DOHH2 (cell line): ENCODE measurements at regions not wholly inside any gene's neighbourhood (a gene's known extent, or its start where the extent isn't known, plus 50 kb on each side); places are given as distances from the start of the nearest gene placed in this dataset.

Source experiments
- H3F3A ChIP-seq: fragments of 200-600 bp; sonication (generic), shearing (Covaris generic); 2 replicates; pipeline ENCODE4 v1.6.0; 2016; ENCODE audit warnings: antibody characterized with exemption, mild to moderate bottlenecking; ENCODE audit not compliant: control insufficient read depth, insufficient read depth
- H3K27ac ChIP-seq: fragments of 200-600 bp; sonication (generic); 2 replicates; pipeline ENCODE4 v1.5.1; 2014; ENCODE audit warnings: low read depth, mild to moderate bottlenecking, low read length, moderate library complexity
- H3K27me3 ChIP-seq: fragments of 200-600 bp; sonication (generic); 2 replicates; pipeline ENCODE4 v1.6.1; 2014; ENCODE audit warnings: mild to moderate bottlenecking, low read length, mixed read lengths; ENCODE audit not compliant: control insufficient read depth
- H3K36me3 ChIP-seq: fragments of 200-600 bp; sonication (generic); 2 replicates; pipeline ENCODE4 v1.6.1; 2014; ENCODE audit warnings: mild to moderate bottlenecking, low read length, moderate library complexity, mixed read lengths; ENCODE audit not compliant: control insufficient read depth
- H3K4me1 ChIP-seq: fragments of 200-600 bp; sonication (generic); 2 replicates; pipeline ENCODE4 v1.6.1; 2014; ENCODE audit warnings: mild to moderate bottlenecking, low read length, mixed read lengths; ENCODE audit not compliant: control insufficient read depth
- H3K4me2 ChIP-seq: fragments of 200-600 bp; sonication (generic); 2 replicates; pipeline ENCODE4 v1.6.0; 2014; ENCODE audit warnings: mild to moderate bottlenecking, low read length, moderate library complexity
- H3K4me3 ChIP-seq: fragments of 200-600 bp; sonication (generic); 2 replicates; pipeline ENCODE4 v1.5.1; 2014; ENCODE audit warnings: mild to moderate bottlenecking, low read length, mixed read lengths
- H3K79me2 ChIP-seq: fragments of 200-600 bp; sonication (generic); 2 replicates; pipeline ENCODE4 v1.6.1; 2014; ENCODE audit warnings: mild to moderate bottlenecking, low read length, mixed read lengths; ENCODE audit not compliant: control insufficient read depth
- H3K9me2 ChIP-seq: fragments of 200-600 bp; sonication (generic); replicated peaks from 2 replicates; pipeline ENCODE4 v1.6.1; 2014; ENCODE audit warnings: mild to moderate bottlenecking, low read length, mixed read lengths; ENCODE audit not compliant: control insufficient read depth
- H3K9me3 ChIP-seq: fragments of 200-600 bp; sonication (generic); 2 replicates; pipeline ENCODE4 v1.6.1; 2014; ENCODE audit warnings: antibody characterized with exemption, low read length, mixed read lengths; ENCODE audit not compliant: control insufficient read depth, insufficient read depth
- H4K20me1 ChIP-seq: fragments of 200-600 bp; sonication (generic); 2 replicates; pipeline ENCODE4 v1.6.0; 2014; ENCODE audit warnings: low read depth, mild to moderate bottlenecking, antibody characterized with exemption, low read length, moderate library complexity; ENCODE audit not compliant: control insufficient read depth, insufficient read depth
- EZH2phosphoT487 ChIP-seq: fragments of 200-600 bp; sonication (generic); IDR thresholded peaks from 2 replicates; pipeline ENCODE4 v1.6.1; 2017; ENCODE audit warnings: borderline replicate concordance, mild to moderate bottlenecking, antibody characterized with exemption, low read length, moderate library complexity, mixed read lengths
- TF ChIP-seq, protein P1 (sequence below): fragments of 200-600 bp; sonication (generic); IDR thresholded peaks from one replicate; pipeline ENCODE4 v1.5.1; 2014; ENCODE audit warnings: antibody characterized with exemption, mild to moderate bottlenecking, low read depth, low read length; ENCODE audit not compliant: poor library complexity, severe bottlenecking

DNA sequence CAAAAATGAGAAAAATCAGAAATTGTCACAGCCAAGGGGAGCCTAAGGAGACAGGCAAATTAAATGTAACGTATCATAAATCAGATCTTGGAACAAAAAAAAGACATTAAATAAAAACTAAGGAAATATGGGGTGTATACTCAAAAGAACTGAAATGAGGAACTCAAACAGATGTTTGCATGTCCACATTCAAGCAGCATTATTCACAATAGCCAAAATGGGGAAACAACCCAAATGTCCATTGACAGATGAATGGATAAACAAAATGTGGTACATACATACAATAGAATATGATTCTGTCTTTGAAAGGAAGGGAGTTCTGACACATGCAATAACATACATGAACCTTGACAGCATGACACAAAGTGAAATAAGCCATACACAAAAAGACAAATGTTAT is 155.8 kb upstream of the KLF7 start:
- TF ChIP-seq EZH2phosphoT487: no peak
- TF ChIP-seq, protein P1, sequence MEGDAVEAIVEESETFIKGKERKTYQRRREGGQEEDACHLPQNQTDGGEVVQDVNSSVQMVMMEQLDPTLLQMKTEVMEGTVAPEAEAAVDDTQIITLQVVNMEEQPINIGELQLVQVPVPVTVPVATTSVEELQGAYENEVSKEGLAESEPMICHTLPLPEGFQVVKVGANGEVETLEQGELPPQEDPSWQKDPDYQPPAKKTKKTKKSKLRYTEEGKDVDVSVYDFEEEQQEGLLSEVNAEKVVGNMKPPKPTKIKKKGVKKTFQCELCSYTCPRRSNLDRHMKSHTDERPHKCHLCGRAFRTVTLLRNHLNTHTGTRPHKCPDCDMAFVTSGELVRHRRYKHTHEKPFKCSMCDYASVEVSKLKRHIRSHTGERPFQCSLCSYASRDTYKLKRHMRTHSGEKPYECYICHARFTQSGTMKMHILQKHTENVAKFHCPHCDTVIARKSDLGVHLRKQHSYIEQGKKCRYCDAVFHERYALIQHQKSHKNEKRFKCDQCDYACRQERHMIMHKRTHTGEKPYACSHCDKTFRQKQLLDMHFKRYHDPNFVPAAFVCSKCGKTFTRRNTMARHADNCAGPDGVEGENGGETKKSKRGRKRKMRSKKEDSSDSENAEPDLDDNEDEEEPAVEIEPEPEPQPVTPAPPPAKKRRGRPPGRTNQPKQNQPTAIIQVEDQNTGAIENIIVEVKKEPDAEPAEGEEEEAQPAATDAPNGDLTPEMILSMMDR: no peak
- Histone ChIP-seq H3K9me2 (no peaks in the 10 kb centered on the region), H3K79me2 (no peaks in the 10 kb centered on the region), H3K4me3 (no peak overlapping the region), H3K27me3 (no peaks in the 10 kb centered on the region), H3K4me1 (no peaks in the 10 kb centered on the region), H3K36me3 (no peaks in the 10 kb centered on the region), H3F3A (no peaks in the 10 kb centered on the region), H3K4me2 (no peak overlapping the region), H3K27ac (no peak overlapping the region), H4K20me1 (no peaks in the 10 kb centered on the region), H3K9me3 (no peaks in the 10 kb centered on the region)

GRCh38 chr2:207324001-207324400 is 158.3 kb upstream of the KLF7 start:
- Histone ChIP-seq H3K4me2 (no peak overlapping the region), H3F3A (no peaks in the 10 kb centered on the region), H3K27me3 (peaks cover 12% of the 10 kb centered on the region), H4K20me1 (no peaks in the 10 kb centered on the region), H3K36me3 (no peaks in the 10 kb centered on the region), H3K4me3 (no peak overlapping the region), H3K79me2 (no peaks in the 10 kb centered on the region), H3K9me3 (no peaks in the 10 kb centered on the region), H3K4me1 (no peaks in the 10 kb centered on the region), H3K9me2 (no peaks in the 10 kb centered on the region), H3K27ac (no peak overlapping the region)
- TF ChIP-seq EZH2phosphoT487: no peak
- TF ChIP-seq, protein P1: no peak

DNA sequence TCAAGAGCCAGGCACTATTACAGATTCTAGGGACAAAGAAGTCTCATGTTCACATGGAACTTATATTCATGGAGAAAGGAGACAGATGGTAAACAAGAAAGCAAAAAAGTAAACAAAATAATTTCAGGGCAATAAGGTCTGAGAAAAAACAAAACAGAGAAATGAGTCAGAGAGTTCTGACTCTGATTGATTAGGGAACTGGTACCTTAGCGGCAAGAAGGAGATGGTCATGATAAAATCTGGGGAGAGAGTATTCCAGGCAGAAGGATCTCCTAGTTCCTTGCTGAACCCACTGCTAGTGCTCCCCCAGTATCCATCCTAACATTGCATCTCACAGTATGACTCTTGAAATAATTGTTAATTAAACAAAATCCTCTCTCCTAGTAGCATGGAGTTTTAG is 161.8 kb upstream of the KLF7 start:
- no peaks in the 10 kb centered on the region for H4K20me1 ChIP-seq
- no peak for TF ChIP-seq EZH2phosphoT487
- TF ChIP-seq, protein P1: no peak

GRCh38 chr2:207328944-207329386 is 163.2 kb upstream of the KLF7 start:
- Histone ChIP-seq H3K9me2 (no peaks in the 10 kb centered on the region), H3K79me2 (no peaks in the 10 kb centered on the region), H3K9me3 (peaks cover 4% of the 10 kb centered on the region; the same call in 1 of the 2 replicates), H3K36me3 (no peaks in the 10 kb centered on the region), H3F3A (no peaks in the 10 kb centered on the region), H3K4me1 (no peaks in the 10 kb centered on the region), H3K27me3 (peaks cover 45% of the 10 kb centered on the region), H3K27ac (no peak overlapping the region), H3K4me2 (no peak overlapping the region), H3K4me3 (no peak overlapping the region), H4K20me1 (no peaks in the 10 kb centered on the region)
- no peak for TF ChIP-seq EZH2phosphoT487
- TF ChIP-seq, protein P1: no peak

More for the DNA sequence above, 161.8 kb upstream of the KLF7 start:
- Histone ChIP-seq H3K79me2 (no peaks in the 10 kb centered on the region), H3K36me3 (no peaks in the 10 kb centered on the region), H3K4me1 (no peaks in the 10 kb centered on the region), H3K9me3 (no peaks in the 10 kb centered on the region), H3F3A (no peaks in the 10 kb centered on the region), H3K4me2 (no peak overlapping the region), H3K9me2 (no peaks in the 10 kb centered on the region), H3K4me3 (no peak overlapping the region), H3K27ac (no peak overlapping the region), H3K27me3 (peaks cover 32% of the 10 kb centered on the region)
